Cardiac fibroblast (primary cell): ENCODE measurements at regions not wholly inside any gene's neighbourhood (a gene's known extent, or its start where the extent isn't known, plus 50 kb on each side); places are given as distances from the start of the nearest gene placed in this dataset.
A peak's percentile ranks its signal among the peaks of the same experiment; 100 is the strongest.

Experiments
- DNase-seq, 2 donors: peaks; one replicate each; pipeline versions ENCODE4 v3.0.0 to v3.0.0-alpha.2; 2010; ENCODE audit warnings: low read depth in 2 of 2
- H3K4me3 ChIP-seq, 2 donors: replicated peaks in 1 of 2; 1 replicate in 1 of 2; 2 replicates in 1 of 2; pipeline ENCODE4 v1.5.1; 2011; ENCODE audit warnings: low read depth in 2 of 2, low read length in 2 of 2, mild to moderate bottlenecking in 2 of 2, moderate library complexity in 1 of 2
- TF ChIP-seq, protein P1 (sequence below): IDR thresholded peaks from one replicate; pipeline ENCODE4 v1.5.1; 2011; ENCODE audit warnings: low read depth, mild to moderate bottlenecking, low read length, inconsistent platforms

DNA sequence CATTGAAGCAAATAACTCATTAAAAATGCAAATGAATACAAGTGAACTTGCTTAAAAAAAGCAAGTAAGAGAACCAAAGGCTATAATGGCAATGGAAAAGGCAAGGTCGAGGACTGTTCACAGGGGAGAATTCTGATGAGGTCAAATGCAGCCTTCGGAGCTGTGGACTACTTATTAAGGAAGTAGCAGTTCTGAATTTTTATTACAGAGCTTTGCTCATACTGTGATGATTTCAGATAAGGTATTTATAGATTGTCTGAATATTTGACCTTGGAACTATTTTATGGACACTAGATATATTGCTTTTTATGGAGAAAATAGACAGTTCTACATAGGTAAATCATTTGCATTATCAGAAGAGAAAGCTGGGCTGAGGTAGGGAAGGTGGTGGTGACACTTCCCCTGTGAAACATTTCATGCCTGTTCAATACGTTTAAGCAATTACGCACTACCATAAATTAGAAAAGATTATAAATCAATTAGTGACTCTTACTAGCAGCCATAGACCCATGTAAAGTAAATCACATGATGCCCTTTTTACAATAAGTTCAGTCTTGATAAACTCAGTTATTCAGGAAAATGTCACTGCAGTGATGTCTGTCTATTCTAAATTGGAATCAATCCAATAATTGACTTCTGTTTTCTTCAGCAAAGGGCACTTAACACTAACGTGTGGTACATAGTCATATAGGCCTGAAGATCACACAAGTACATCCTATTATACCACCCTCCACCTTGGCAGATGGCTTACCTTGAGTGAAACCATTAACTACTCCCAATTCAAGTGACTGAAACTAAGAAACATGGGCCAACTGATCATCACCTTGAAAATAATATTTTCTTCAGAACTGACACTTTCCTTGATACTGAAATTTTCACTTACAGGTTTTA is 260.0 kb downstream of the KLF12 start:
- TF ChIP-seq, protein P1, sequence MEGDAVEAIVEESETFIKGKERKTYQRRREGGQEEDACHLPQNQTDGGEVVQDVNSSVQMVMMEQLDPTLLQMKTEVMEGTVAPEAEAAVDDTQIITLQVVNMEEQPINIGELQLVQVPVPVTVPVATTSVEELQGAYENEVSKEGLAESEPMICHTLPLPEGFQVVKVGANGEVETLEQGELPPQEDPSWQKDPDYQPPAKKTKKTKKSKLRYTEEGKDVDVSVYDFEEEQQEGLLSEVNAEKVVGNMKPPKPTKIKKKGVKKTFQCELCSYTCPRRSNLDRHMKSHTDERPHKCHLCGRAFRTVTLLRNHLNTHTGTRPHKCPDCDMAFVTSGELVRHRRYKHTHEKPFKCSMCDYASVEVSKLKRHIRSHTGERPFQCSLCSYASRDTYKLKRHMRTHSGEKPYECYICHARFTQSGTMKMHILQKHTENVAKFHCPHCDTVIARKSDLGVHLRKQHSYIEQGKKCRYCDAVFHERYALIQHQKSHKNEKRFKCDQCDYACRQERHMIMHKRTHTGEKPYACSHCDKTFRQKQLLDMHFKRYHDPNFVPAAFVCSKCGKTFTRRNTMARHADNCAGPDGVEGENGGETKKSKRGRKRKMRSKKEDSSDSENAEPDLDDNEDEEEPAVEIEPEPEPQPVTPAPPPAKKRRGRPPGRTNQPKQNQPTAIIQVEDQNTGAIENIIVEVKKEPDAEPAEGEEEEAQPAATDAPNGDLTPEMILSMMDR = no peak
- DNase-seq = no peak
- H3K4me3 ChIP-seq = no peak overlapping the region

DNA sequence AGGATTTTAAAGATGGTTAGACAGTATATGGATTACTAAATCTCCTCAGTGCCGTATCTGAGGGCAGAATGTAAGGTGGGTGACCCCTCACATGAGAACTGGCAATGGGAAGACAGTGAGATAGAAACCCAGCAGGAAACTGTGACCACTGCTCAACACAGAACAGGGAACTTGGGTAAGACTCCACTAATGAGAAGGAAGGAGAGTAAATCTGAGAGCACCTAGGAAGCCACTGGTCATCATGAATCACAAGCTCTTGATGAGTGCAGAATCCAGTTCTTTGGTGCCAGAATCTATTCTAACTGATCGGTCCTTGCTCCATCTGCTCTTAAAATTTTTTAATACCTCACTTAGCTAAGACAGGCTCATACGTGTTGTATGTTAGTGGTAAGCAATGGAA is 261.8 kb downstream of the KLF12 start:
- TF ChIP-seq, protein P1 = no peak
- H3K4me3 ChIP-seq = no peak overlapping the region
- peak in 1 of 2 donors; percentile 27 for DNase-seq

DNA sequence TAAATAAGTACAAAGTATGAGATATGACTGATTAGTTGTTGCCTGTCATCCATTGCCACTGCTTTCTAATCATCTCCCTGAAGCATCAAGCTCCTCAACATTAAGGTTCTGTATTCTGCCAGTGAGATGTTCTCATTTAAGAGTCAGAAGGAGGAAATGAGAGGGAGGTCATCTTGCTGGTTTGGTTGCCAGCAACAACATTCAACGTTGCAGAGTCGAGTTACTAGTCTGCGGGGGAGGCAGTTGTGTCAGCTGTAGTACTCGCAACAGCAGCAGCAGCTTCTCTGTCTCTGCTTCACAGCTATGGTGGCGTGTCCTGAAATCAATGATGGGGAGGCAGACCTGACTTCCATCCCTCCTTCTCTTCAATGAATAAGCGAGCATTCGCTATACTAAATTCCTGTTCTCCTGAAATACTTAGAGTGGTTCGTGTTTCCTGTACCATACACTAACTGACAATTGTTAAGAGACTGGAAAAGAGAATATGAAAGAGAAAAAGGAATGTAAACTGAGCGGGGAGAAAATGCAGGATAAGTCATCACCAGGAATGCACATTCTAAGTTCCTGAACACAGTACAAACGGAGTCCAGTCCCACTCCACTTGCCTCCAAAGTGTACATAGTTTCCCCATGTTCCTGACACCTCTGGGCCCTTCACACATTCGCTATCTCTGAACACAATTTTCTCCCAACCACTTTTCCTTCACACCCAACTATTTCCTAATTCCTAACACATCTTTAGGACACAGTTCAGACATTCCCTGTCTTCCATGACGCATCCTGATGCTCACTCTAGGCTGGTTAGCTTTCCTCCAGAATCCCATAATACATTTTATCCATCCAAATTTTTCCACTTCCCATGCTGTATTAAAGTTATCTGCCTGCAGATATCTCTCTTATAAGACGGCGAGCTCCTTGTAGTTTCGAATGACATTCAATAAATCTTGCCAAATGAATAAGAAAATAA is 263.0 kb downstream of the KLF12 start:
- H3K4me3 ChIP-seq = peak overlapping the region in 1 of 2 donors; percentile 37
- TF ChIP-seq, protein P1 = no peak
- DNase-seq = peak; percentile 90 to 95

DNA sequence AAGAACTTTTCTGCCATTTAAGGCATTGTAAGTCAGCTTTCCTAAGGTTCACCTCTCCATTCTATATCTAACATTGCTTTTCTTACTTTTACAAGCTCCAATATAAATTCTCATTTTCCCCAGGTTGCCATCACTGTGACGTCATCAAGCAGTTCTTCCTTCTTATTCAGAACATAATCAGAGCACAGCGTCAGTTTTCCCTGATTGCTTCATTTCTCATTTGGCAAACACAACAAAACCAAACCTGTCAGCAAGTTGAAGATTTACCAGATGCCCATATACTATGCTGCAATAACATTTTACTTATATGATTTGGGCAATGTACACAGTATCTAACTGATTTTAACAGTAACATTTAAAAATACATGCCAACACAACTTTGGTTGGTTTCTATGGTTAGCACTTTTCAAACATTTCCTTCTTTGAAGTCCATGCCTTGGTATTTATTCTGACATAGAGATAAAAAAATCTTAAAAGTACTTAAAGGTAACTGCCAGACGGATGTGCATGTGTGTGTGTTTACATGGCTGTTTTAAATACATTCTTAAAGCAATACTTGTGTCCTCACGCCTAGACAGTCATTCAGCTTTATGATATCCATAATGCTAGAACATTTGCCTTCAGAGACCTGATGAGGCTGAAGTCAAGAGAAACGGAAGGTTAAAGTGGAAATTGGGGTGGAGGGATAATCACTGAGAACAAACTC is 264.0 kb downstream of the KLF12 start:
- TF ChIP-seq, protein P1 = no peak
- no peak overlapping the region for H3K4me3 ChIP-seq

DNA sequence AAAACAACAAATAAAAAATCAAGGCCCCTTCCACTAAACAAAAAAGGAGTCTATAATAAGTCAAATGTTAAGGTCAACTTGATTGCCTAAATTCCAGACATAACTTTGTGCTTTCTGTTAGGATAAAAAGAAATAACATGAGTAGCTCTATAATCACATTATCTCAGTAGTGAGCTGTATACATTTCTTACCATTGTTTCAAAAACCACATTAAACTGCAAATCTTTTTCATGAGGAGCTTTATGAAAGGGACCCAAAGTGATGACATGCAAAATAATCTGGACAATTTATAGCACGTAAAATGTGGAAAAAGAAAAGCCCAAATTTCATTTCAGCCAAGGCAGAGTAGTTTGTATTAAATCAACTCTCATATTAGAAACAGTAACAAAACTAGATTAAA is 269.2 kb downstream of the KLF12 start:
- no peak overlapping the region for H3K4me3 ChIP-seq
- DNase-seq = peak; percentile 9 to 27
- TF ChIP-seq, protein P1 = no peak

More for the DNA sequence above, 264.0 kb downstream of the KLF12 start:
- peak; percentile 81 to 87 for DNase-seq

DNA sequence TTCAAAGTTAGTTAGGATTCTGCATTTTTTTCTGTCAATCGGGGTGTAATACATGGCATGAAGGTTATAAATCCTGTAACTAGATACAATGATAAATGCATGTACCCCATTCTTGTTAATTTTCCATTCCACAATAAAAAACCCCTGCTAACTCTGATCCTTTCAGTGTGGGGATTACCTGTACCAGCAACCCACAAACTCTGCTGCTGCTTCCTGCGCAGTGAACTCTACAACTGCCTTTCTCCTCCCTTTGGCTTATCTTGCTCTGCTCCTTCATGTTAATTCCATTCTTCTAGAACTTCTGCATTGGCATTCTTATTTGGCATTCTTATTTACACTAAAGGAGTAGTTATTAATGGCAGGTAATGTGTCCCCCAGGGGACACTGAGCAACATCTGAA is 273.1 kb downstream of the KLF12 start:
- no peak for DNase-seq
- H3K4me3 ChIP-seq = no peak overlapping the region
- TF ChIP-seq, protein P1 = no peak
